ENCODE measurements at regions not wholly inside any gene's neighbourhood (a gene's known extent, or its start where the extent isn't known, plus 50 kb on each side); places are given as distances from the start of the nearest gene placed in this dataset.

DNA sequence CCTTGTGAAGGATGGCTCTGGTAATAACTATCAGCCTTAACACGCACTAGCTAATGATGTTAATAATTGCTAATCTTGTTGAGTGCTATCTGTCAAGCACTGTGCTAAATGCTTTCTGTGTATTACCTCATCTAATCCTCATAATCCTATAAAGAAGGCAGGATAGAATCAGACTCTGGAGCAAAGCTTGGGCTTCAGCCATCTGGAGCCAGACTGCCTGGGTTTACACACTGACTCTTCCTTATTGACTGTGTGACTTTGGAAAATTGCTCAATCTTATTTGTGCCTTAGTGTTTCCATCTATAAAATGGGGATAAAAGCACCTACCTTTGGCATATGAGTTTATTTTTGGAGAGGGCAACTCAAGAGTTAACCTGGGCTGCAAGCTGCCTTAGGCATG is 216.1 kb downstream of the NUF2 start (continued):
- TF ChIP-seq, protein P1, sequence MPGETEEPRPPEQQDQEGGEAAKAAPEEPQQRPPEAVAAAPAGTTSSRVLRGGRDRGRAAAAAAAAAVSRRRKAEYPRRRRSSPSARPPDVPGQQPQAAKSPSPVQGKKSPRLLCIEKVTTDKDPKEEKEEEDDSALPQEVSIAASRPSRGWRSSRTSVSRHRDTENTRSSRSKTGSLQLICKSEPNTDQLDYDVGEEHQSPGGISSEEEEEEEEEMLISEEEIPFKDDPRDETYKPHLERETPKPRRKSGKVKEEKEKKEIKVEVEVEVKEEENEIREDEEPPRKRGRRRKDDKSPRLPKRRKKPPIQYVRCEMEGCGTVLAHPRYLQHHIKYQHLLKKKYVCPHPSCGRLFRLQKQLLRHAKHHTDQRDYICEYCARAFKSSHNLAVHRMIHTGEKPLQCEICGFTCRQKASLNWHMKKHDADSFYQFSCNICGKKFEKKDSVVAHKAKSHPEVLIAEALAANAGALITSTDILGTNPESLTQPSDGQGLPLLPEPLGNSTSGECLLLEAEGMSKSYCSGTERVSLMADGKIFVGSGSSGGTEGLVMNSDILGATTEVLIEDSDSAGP (CRISPR knock-in tag; IDR thresholded peaks at IDR 0.05): no peak
- TF ChIP-seq ZNF431 (CRISPR knock-in tag; IDR thresholded peaks at IDR 0.05) (no peak), MIER1 (IDR thresholded peaks at IDR 0.05; ENCODE audit: low read depth) (no peak)
- TF ChIP-seq, protein P2, sequence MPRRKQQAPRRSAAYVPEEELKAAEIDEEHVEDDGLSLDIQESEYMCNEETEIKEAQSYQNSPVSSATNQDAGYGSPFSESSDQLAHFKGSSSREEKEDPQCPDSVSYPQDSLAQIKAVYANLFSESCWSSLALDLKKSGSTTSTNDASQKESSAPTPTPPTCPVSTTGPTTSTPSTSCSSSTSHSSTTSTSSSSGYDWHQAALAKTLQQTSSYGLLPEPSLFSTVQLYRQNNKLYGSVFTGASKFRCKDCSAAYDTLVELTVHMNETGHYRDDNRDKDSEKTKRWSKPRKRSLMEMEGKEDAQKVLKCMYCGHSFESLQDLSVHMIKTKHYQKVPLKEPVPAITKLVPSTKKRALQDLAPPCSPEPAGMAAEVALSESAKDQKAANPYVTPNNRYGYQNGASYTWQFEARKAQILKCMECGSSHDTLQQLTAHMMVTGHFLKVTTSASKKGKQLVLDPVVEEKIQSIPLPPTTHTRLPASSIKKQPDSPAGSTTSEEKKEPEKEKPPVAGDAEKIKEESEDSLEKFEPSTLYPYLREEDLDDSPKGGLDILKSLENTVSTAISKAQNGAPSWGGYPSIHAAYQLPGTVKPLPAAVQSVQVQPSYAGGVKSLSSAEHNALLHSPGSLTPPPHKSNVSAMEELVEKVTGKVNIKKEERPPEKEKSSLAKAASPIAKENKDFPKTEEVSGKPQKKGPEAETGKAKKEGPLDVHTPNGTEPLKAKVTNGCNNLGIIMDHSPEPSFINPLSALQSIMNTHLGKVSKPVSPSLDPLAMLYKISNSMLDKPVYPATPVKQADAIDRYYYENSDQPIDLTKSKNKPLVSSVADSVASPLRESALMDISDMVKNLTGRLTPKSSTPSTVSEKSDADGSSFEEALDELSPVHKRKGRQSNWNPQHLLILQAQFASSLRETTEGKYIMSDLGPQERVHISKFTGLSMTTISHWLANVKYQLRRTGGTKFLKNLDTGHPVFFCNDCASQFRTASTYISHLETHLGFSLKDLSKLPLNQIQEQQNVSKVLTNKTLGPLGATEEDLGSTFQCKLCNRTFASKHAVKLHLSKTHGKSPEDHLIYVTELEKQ (CRISPR knock-in tag; IDR thresholded peaks at IDR 0.05): no peak
- TF ChIP-seq, protein P3, sequence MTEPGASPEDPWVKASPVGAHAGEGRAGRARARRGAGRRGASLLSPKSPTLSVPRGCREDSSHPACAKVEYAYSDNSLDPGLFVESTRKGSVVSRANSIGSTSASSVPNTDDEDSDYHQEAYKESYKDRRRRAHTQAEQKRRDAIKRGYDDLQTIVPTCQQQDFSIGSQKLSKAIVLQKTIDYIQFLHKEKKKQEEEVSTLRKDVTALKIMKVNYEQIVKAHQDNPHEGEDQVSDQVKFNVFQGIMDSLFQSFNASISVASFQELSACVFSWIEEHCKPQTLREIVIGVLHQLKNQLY (CRISPR knock-in tag; conservative IDR thresholded peaks at IDR 0.05): no peak

All from K562 (cell line).